NT2/D1 (cell line): ENCODE measurements at regions not wholly inside any gene's neighbourhood (a gene's known extent, or its start where the extent isn't known, plus 50 kb on each side); places are given as distances from the start of the nearest gene placed in this dataset.

Experiments used
- SUZ12 ChIP-seq: IDR thresholded peaks from 2 replicates; pipeline ENCODE4 v1.6.1; 2011; ENCODE audit not compliant: insufficient read length, insufficient read depth; ENCODE audit errors: extremely low read depth
- YY1 ChIP-seq: IDR thresholded peaks from 2 replicates; pipeline ENCODE4 v1.6.1; 2011; ENCODE audit not compliant: insufficient read length, insufficient read depth

DNA sequence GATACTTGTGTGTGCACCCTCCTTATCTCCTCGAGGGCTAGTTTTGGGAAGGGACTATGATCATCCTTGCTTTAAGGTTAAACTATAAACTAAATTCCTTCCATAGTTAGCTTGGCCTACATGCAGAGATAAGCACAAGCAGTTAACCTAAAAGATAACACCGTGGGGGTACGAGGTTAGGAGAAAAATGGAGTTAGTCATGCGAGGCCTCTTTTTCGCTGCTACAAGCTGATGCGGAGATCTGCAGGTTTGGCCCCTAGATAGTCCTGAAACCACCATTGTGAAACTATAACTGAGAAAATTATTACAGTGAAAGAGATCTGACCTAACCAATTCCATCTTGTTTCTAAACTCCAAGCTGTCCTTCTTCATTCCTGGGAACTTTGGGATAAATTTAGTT lies 113.7 kb upstream of the ZKSCAN2 start:
- no peak for TF ChIP-seq SUZ12
- TF ChIP-seq YY1: no peak
